HFFc6 (cell line): ENCODE measurements at regions not wholly inside any gene's neighbourhood (a gene's known extent, or its start where the extent isn't known, plus 50 kb on each side); places are given as distances from the start of the nearest gene placed in this dataset.

Experiments
- DNase-seq: peaks from one replicate; pipeline ENCODE4 v3.0.0-alpha.2; 2018
- H3K27ac Mint-ChIP-seq: 2 replicates; pipeline ENCODE4 v1.8.0; 2020; ENCODE audit warnings: mild to moderate bottlenecking, mixed read lengths
- H3K27me3 Mint-ChIP-seq: 2 replicates; pipeline ENCODE4 v1.8.0; 2021; ENCODE audit warnings: mild to moderate bottlenecking, moderate library complexity, mixed read lengths; ENCODE audit not compliant: insufficient read depth
- H3K36me3 Mint-ChIP-seq: 2 replicates; pipeline ENCODE4 v1.8.0; 2021; ENCODE audit warnings: low read depth, mixed read lengths
- H3K4me1 Mint-ChIP-seq: 2 replicates; pipeline ENCODE4 v1.8.0; 2020; ENCODE audit warnings: low read depth, mixed read lengths
- H3K4me3 Mint-ChIP-seq: 2 replicates; pipeline ENCODE4 v1.8.0; 2020; ENCODE audit warnings: mild to moderate bottlenecking, moderate library complexity, mixed read lengths
- H3K9me3 Mint-ChIP-seq: 2 replicates; pipeline ENCODE4 v1.8.0; 2020; ENCODE audit warnings: mild to moderate bottlenecking, mixed read lengths
- TF ChIP-seq, protein P1 (sequence below): fragments of 200-600 bp; sonication (generic); IDR thresholded peaks from 2 replicates; pipeline ENCODE4 v1.5.0; 2021; ENCODE audit warnings: antibody characterized with exemption, mild to moderate bottlenecking

DNA sequence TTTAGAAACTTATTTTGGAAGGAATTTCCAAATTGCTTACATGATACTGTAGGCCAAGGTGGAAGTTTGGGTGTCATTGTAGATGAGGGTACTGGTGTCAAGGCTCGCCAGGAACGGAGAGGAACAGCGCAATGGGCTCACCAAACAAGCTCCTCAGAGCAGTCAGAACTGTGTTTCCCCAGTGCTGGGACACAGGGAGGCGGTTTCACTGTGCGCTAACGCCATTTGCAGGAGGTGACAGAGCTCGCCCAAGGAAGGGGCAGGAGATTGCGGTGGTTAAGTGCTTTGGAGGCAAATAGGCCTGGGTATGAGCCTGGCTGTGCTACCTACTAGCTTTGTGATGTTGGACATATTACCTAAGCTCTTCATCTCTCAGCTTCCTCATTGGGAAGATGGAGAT lies 57.3 kb downstream of the HHEX start:
- Mint-ChIP-seq H3K27ac (no peak overlapping the region), H3K4me1 (peaks cover 19% of the 10 kb centered on the region), H3K27me3 (peaks cover 8% of the 10 kb centered on the region), H3K4me3 (no peak overlapping the region), H3K36me3 (no peaks in the 10 kb centered on the region), H3K9me3 (no peaks in the 10 kb centered on the region)
- TF ChIP-seq, protein P1, sequence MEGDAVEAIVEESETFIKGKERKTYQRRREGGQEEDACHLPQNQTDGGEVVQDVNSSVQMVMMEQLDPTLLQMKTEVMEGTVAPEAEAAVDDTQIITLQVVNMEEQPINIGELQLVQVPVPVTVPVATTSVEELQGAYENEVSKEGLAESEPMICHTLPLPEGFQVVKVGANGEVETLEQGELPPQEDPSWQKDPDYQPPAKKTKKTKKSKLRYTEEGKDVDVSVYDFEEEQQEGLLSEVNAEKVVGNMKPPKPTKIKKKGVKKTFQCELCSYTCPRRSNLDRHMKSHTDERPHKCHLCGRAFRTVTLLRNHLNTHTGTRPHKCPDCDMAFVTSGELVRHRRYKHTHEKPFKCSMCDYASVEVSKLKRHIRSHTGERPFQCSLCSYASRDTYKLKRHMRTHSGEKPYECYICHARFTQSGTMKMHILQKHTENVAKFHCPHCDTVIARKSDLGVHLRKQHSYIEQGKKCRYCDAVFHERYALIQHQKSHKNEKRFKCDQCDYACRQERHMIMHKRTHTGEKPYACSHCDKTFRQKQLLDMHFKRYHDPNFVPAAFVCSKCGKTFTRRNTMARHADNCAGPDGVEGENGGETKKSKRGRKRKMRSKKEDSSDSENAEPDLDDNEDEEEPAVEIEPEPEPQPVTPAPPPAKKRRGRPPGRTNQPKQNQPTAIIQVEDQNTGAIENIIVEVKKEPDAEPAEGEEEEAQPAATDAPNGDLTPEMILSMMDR, result no peak
- DNase-seq, result no peak

DNA sequence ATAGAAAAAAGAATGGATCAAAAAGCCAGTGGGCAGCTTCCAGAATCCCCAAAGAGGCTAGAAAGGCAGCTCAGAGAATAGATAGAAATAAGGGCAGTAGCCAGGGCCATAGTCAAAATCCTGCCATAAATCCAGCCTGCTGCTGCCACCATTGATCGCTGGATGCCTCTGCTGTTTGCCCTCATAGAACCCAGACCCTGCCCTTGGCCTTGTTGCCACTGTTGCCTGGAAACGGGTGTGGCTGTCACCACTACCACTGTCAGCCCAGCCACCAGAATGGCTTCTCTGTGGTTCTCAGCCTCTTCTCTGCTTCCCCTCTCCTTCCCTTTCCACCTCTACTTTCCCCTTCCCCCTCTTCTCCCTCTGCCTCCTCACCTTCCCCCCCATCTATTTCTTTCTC lies 57.8 kb downstream of the HHEX start:
- no peak for DNase-seq
- Mint-ChIP-seq H3K4me3 (no peak overlapping the region), H3K27ac (no peak overlapping the region), H3K4me1 (peaks cover 19% of the 10 kb centered on the region), H3K36me3 (no peaks in the 10 kb centered on the region), H3K27me3 (peaks cover 6% of the 10 kb centered on the region; the same call in 1 of the 2 replicates), H3K9me3 (no peaks in the 10 kb centered on the region)
- TF ChIP-seq, protein P1, result no peak

DNA sequence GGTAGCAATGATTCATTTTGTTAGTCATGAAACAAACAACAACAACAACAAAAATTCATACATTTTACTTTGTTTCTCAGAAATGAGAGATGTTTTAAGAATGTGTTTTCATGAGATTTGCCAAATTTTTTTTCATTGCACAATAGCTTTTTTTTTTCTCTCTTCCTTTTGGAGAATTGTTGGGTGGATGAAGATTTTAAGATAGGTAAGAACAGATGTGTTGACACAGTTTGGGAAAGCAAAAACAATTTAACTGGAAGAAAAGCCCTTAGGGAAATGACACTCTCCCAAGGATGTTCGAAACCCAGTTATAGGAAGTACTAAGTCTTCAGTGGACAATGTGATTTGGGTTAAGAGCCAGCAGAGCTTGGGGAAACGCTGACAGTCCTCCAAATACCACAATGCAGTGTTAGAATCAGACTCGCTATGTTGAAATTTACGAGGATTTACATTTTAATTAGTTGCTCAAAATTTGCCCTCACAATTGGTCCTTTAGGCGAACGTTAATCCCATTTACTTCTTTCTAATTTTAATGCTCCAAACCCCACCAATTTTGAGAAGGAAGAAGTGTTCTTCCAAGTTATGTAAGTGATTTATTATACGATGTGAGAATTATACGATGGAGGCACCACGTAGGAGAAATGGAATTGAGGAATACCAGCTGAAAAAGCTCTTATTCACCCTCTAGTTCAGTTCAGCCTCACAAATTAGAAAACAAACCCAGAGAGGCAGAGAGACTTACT lies 61.2 kb downstream of the HHEX start:
- TF ChIP-seq, protein P1, result no peak
- Mint-ChIP-seq H3K4me1 (peaks cover 20% of the 10 kb centered on the region), H3K9me3 (no peaks in the 10 kb centered on the region), H3K27me3 (no peaks in the 10 kb centered on the region), H3K27ac (peak overlapping the region; percentile 1; the same call in 1 of the 2 replicates), H3K36me3 (no peaks in the 10 kb centered on the region), H3K4me3 (peak overlapping the region; percentile 40)
- peak; percentile 2 for DNase-seq

DNA sequence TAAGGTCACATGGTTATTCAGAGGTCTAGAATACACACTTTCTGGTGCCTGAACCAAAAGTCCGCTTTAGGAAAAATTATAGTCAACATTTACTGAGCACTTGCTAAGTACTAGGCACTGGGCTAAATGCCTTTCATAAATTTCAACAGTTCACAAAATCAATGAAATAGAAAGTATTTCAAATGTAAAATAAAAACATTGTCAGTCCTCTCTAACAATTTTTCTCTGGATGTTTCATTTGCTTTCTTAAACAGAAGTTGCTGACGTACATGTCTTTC lies 61.7 kb downstream of the HHEX start:
- no peak overlapping the region; the same call in 1 of the 2 replicates for H3K4me3 Mint-ChIP-seq
- H3K4me1 Mint-ChIP-seq, result peaks cover 25% of the 10 kb centered on the region
- no peaks in the 10 kb centered on the region for H3K36me3 Mint-ChIP-seq
- no peak for DNase-seq
- TF ChIP-seq, protein P1, result no peak
- no peaks in the 10 kb centered on the region for H3K9me3 Mint-ChIP-seq
- H3K27me3 Mint-ChIP-seq, result no peaks in the 10 kb centered on the region
- H3K27ac Mint-ChIP-seq, result no peak overlapping the region

DNA sequence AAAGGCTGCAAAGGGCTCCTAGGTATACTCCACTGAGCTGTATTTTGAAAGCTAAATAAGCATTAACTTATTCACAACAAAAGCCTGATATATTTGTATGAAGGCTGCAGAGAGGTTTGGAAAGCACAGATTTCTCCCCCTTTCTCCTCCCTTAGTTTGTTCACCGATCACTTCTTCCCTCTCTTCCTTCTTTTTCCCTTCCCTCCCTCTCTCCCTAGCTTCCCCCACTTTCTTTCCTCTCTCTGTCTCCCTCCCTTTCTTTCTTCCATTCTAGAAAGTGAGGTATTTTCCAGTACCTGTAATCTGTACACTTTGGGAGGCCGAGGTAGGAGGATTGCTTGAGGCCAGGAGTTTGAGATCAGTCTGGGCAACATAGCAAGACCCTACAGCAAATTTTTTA lies 62.1 kb downstream of the HHEX start:
- no peaks in the 10 kb centered on the region for H3K9me3 Mint-ChIP-seq
- DNase-seq, result no peak
- TF ChIP-seq, protein P1, result no peak
- no peak overlapping the region for H3K27ac Mint-ChIP-seq
- H3K36me3 Mint-ChIP-seq, result no peaks in the 10 kb centered on the region
- no peaks in the 10 kb centered on the region for H3K27me3 Mint-ChIP-seq
- no peak overlapping the region for H3K4me3 Mint-ChIP-seq
- peaks cover 29% of the 10 kb centered on the region for H3K4me1 Mint-ChIP-seq
